COLO829 (cell line): ENCODE measurements at regions not wholly inside any gene's neighbourhood (a gene's known extent, or its start where the extent isn't known, plus 50 kb on each side); places are given as distances from the start of the nearest gene placed in this dataset.

Experiments
- DNase-seq: peaks from one replicate; pipeline ENCODE4 v3.0.0; 2012; ENCODE audit warnings: low spot score

- DNase-seq: peak; percentile 23
Measured at GRCh38 chr1:87820668-87821334, 492.1 kb downstream of the LMO4 start.

GRCh38 chr1:87821335-87821697 is 492.6 kb downstream of the LMO4 start:
- DNase-seq: no peak

- no peak for DNase-seq
Measured at GRCh38 chr1:87826681-87827251, 498.1 kb downstream of the LMO4 start.

GRCh38 chr1:87829360-87829759 is 500.7 kb downstream of the LMO4 start:
- no peak for DNase-seq

- no peak for DNase-seq
Measured at GRCh38 chr1:87830432-87830978, 501.8 kb downstream of the LMO4 start.

- no peak for DNase-seq
Measured at GRCh38 chr1:87833166-87833565, 504.5 kb downstream of the LMO4 start.

DNA sequence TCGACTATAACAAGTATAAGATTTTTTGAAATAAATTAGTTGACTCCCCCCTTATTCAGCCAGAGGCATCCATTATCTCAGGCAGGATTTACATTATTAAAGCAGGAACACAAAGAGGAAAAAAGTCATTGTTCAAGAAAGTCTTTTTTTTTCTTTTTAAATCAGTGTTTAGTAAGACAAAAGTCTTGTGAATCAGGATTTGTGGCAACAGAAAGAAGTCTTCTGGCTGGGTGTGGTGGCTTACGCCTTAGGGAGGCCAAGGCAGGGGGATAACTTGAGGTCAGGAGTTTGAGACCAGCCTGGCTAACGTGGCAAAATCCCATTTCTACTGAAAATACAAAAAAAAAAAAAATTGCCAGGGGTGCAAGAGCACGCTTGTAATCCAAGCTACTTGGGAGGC is 505.5 kb downstream of the LMO4 start:
- DNase-seq: no peak

DNA sequence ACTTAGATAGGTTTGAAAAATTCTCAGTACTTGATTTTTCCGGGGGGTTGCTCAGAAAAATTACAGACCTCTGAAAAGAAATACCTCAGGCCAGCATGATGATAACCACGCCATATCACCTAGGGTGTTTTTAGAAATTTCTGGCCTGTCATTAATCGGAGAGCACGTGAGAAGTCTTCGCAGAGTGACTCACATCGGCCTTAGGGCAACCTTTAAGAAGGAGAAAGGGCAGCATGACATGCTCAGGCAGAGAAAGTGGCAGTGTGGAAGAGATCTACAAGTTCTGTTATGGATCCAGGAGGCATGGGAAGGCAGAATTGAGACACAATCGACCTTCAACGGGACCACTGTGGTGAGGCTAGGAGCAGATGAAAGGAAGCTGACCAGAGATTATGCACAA is 506.3 kb downstream of the LMO4 start:
- no peak for DNase-seq

GRCh38 chr1:87840767-87841166 is 512.1 kb downstream of the LMO4 start:
- no peak for DNase-seq

- DNase-seq: no peak
Measured at GRCh38 chr1:87841332-87841731, 512.7 kb downstream of the LMO4 start.

DNA sequence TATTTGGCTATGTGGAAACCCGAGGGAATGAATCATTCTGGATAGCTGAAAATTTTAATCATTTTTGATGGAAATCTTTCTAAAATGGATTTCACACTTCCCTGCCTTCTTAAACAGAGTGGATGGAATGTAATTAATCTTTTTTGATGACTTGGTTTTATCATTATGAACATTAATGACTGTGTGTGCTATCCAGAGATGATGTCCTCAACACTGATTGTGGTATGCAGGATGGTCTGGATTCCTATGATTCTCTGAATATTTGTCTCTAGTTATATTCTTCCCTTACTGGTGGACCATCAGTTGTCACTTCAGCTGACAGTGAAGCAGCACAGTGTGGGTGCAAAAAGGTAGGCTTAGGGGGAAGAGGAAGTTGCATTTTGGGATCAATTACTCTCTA is 513.5 kb downstream of the LMO4 start:
- DNase-seq: no peak

- no peak for DNase-seq
Measured at GRCh38 chr1:87844251-87844650, 515.6 kb downstream of the LMO4 start.

DNA sequence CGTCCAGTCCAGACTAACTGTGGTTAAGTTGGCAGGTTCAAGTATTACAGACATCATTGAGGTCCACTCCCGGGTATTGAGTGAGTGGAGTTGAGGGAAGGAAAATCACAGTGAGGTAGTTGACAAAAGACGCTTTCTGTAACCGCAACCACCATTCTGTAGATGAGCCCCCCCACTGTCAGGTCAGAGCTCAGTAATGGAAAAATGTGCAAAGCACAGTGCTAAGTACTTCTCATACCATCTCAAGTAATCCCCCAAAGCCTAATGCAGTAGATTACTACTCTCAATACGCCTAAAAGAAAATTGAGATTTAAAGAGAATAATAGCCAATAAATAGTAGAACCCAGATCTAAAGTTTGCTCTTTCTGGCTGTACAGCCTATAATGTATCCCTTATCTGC is 522.8 kb downstream of the LMO4 start:
- DNase-seq: no peak

DNA sequence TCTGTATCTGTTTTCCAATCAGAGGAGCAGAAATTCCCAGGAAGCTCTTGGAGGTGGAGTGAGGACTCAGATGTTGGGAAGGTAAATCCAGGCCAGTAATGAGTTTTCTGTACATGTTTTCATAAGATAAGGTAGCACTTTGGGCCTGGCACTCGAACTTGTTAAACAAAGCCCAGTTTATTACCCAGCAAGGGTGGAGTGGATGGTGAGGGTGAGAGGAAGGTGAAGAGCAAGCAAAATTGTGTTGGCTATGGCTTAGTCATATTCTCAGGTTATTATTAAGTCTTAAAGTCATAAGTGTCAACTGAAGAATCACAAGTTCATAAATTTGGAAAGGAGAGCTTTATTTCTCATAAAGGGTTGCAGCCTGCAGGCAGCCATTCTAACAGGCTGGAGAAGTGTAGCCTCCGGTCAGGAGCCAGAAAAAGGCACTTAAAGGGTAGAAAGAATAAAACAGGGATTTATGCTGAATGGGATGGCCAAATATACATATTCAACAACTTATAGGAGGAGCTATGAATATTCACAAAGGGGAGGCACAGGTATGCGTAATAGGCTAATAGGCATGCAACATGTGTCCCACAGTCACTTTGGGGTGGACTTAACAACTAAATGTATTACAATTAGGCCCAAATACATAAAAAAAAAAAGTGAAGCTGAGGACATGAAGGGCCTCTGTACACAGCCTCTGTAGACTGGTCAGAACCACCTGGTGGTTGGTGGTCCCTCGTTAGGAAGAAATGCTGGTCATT is 523.9 kb downstream of the LMO4 start:
- DNase-seq: no peak

GRCh38 chr1:87853576-87854351 is 525.1 kb downstream of the LMO4 start:
- DNase-seq: no peak

GRCh38 chr1:87863317-87863716 is 534.6 kb downstream of the LMO4 start:
- no peak for DNase-seq

- DNase-seq: no peak
Measured at GRCh38 chr1:87864676-87865075, 536.0 kb downstream of the LMO4 start.

DNA sequence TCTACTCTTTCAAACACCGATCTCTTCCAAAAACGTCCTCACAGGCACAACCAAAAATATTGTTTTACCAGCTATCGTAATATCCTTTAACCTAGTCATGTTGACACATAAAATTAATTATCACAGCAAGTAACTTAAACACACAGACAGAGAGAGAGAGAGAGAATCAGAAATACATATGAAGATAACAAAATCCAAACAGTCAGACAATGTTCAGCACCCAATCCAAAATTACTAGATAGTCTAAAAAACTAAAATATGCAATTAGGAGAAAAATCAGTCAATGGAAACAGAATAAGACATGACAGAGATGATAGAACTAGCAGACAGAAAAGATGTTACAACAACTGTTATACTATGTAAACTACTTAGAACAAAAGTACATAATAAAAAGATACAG is 537.7 kb downstream of the LMO4 start:
- DNase-seq: no peak

DNA sequence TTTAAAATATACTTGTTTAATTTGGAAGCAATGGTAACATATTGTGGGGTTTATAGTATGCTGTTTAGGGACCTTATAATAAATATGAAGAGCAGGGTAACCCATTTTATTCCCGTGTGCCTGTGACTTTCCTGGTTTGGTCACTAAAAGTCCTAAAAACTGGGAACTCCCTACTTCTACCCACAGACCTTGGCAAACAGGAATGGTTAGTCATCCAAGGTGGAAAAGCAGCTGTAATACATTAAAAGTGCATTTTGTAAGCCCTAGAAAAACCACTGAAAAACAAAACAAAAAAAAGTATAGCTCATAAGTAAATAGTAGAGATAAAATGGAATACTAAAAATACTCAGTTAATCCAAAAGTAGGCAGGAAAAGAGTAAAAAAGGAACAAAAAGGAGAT is 538.9 kb downstream of the LMO4 start:
- no peak for DNase-seq

GRCh38 chr1:87869567-87869966 is 540.9 kb downstream of the LMO4 start:
- DNase-seq: no peak

DNA sequence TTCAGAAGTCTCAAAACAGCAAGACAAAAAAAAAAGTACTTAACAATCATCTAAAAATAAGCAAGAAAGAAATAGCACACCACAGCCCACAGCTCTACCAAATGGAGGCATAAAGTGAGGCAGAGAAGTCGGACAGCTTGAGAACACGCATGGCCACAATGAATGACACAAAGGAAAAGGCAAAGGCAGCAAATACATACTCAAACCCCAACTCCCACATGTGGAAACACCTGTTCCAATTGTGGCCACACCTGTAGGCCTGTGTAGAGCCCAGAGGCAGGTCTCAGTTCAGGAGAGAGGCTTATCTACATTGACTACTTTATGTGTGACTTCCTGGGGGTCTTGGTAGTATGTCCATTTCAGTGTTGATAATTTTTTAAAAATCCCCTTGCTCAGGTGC is 543.5 kb downstream of the LMO4 start:
- no peak for DNase-seq

DNA sequence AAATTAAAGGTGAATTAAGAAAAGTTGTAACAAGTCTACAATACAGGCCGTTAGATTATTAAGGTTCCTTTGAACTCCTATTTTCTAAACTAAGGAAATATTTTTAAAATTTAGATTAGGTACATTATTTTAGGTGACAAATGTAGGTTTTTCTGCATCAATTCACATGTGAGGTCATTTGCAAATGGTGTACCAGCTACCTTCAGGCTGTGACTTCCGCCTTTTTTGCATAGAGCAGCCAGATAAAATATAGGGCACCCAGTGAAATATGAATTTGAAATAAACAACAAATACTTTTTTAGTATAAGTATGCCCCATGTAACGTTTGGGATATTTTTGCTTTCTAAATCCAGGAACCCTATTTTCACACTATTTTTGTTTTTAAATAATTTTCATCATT is 544.0 kb downstream of the LMO4 start:
- no peak for DNase-seq

- no peak for DNase-seq
Measured at GRCh38 chr1:87878873-87879272, 550.2 kb downstream of the LMO4 start.
